WTC11 (cell line): ENCODE measurements at regions not wholly inside any gene's neighbourhood (a gene's known extent, or its start where the extent isn't known, plus 50 kb on each side); places are given as distances from the start of the nearest gene placed in this dataset.

Experiments used
- ATAC-seq: fragments of 200-7000 bp; cut with Tn5 transposase; 2 replicates; pipeline ENCODE4 v1.10.0; 2021; ENCODE audit warnings: mild to moderate bottlenecking, moderate library complexity
- CTCF ChIA-PET: fragments of 300-600 bp; sonication (Branson Sonifier 250); formaldehyde crosslinking; loops from one replicate; lab custom pipeline; 2021; ENCODE audit warnings: antibody characterized with exemption; lab: Charles Lee
- POLR2A ChIA-PET: fragments of 350-600 bp; sonication (Branson Sonifier 250); formaldehyde crosslinking; loops from one replicate; lab custom pipeline; 2021; ENCODE audit warnings: antibody characterized with exemption; lab: Charles Lee
- DNase-seq: peaks from one replicate; pipeline ENCODE4 v3.0.0; 2021; ENCODE audit warnings: low spot score
- H3K27ac Mint-ChIP-seq: 2 replicates; pipeline ENCODE4 v1.8.0; 2021; ENCODE audit warnings: mixed read lengths
- H3K27me3 Mint-ChIP-seq: 2 replicates; pipeline ENCODE4 v1.8.0; 2021; ENCODE audit warnings: low read depth, mild to moderate bottlenecking, moderate library complexity, mixed read lengths
- H3K36me3 Mint-ChIP-seq: 2 replicates; pipeline ENCODE4 v1.8.0; 2021; ENCODE audit warnings: mixed read lengths
- H3K4me1 Mint-ChIP-seq: 2 replicates; pipeline ENCODE4 v1.8.0; 2022; ENCODE audit warnings: mixed read lengths
- H3K4me3 Mint-ChIP-seq: 2 replicates; pipeline ENCODE4 v1.8.0; 2021; ENCODE audit warnings: mild to moderate bottlenecking, moderate library complexity, mixed read lengths
- H3K9me3 Mint-ChIP-seq: 2 replicates; pipeline ENCODE4 v1.8.0; 2021; ENCODE audit warnings: mixed read lengths
- GABPB1 ChIP-seq: sonication (generic); formaldehyde crosslinking; IDR thresholded peaks from 2 replicates; pipeline ENCODE4 v1.8.1; 2023; ENCODE audit warnings: mild to moderate bottlenecking, missing genetic modification reagents
- MXD4 ChIP-seq: fragments of 250-450 bp; sonication (Bioruptor Pico); IDR thresholded peaks from 2 replicates; pipeline ENCODE4 v1.8.0; 2021; ENCODE audit warnings: mild to moderate bottlenecking, moderate library complexity, borderline replicate concordance
- OVOL2 ChIP-seq: fragments of 250-450 bp; sonication (Bioruptor Pico); IDR thresholded peaks from 2 replicates; pipeline ENCODE4 v1.9.0; 2021; ENCODE audit warnings: mild to moderate bottlenecking, borderline replicate concordance
- SP1 ChIP-seq: sonication (generic); formaldehyde crosslinking; conservative IDR thresholded peaks from 2 replicates; pipeline ENCODE4 v1.8.1; 2022; ENCODE audit warnings: missing genetic modification reagents
- TEAD1 ChIP-seq: sonication (generic); formaldehyde crosslinking; IDR thresholded peaks from 2 replicates; pipeline ENCODE4 v1.8.0; 2022; ENCODE audit warnings: mild to moderate bottlenecking, missing genetic modification reagents
- ZNF396 ChIP-seq: fragments of 250-450 bp; sonication (Bioruptor Pico); IDR thresholded peaks from 2 replicates; pipeline ENCODE4 v1.8.0; 2021; ENCODE audit warnings: mild to moderate bottlenecking, moderate library complexity, borderline replicate concordance
- TF ChIP-seq, protein P1 (sequence below): sonication (generic); formaldehyde crosslinking; IDR thresholded peaks from 2 replicates; pipeline ENCODE4 v1.8.1; 2023; ENCODE audit warnings: mild to moderate bottlenecking, missing genetic modification reagents
- TF ChIP-seq, protein P2 (sequence below): sonication (generic); formaldehyde crosslinking; IDR thresholded peaks from 2 replicates; pipeline ENCODE4 v1.8.1; 2023; ENCODE audit warnings: mild to moderate bottlenecking, moderate library complexity, missing genetic modification reagents
- TF ChIP-seq, protein P3 (sequence below): sonication (generic); formaldehyde crosslinking; IDR thresholded peaks from 2 replicates; pipeline ENCODE4 v1.8.1; 2023; ENCODE audit warnings: mild to moderate bottlenecking, missing genetic modification reagents, borderline replicate concordance
- TF ChIP-seq, protein P4 (sequence below): sonication (generic); formaldehyde crosslinking; conservative IDR thresholded peaks from 2 replicates; pipeline ENCODE4 v1.8.1; 2022; ENCODE audit warnings: mild to moderate bottlenecking, missing genetic modification reagents
- TF ChIP-seq, protein P5 (sequence below): fragments of 250-450 bp; sonication (Bioruptor Pico); IDR thresholded peaks from 2 replicates; pipeline ENCODE4 v1.8.0; 2021; ENCODE audit warnings: mild to moderate bottlenecking
- TF ChIP-seq, protein P6 (sequence below): sonication (generic); formaldehyde crosslinking; IDR thresholded peaks from 2 replicates; pipeline ENCODE4 v1.8.1; 2022; ENCODE audit warnings: mild to moderate bottlenecking, missing genetic modification reagents, moderate library complexity, borderline replicate concordance
- TF ChIP-seq, protein P7 (sequence below): sonication (generic); formaldehyde crosslinking; IDR thresholded peaks from 2 replicates; pipeline ENCODE4 v1.8.1; 2022; ENCODE audit warnings: low read depth, mild to moderate bottlenecking, moderate library complexity, missing genetic modification reagents, borderline replicate concordance
- TF ChIP-seq, protein P8 (sequence below): fragments of 250-450 bp; sonication (Bioruptor Pico); IDR thresholded peaks from 2 replicates; pipeline ENCODE4 v1.9.0; 2021; ENCODE audit warnings: mild to moderate bottlenecking
- TF ChIP-seq, protein P9 (sequence below): fragments of 250-450 bp; sonication (Bioruptor Pico); IDR thresholded peaks from 2 replicates; pipeline ENCODE4 v1.9.0; 2021; ENCODE audit warnings: moderate library complexity, mild to moderate bottlenecking, inconsistent platforms, borderline replicate concordance
- TF ChIP-seq, protein P10 (sequence below): sonication (generic); formaldehyde crosslinking; IDR thresholded peaks from 2 replicates; pipeline ENCODE4 v1.8.0; 2023; ENCODE audit warnings: missing genetic modification reagents, mild to moderate bottlenecking, borderline replicate concordance

DNA sequence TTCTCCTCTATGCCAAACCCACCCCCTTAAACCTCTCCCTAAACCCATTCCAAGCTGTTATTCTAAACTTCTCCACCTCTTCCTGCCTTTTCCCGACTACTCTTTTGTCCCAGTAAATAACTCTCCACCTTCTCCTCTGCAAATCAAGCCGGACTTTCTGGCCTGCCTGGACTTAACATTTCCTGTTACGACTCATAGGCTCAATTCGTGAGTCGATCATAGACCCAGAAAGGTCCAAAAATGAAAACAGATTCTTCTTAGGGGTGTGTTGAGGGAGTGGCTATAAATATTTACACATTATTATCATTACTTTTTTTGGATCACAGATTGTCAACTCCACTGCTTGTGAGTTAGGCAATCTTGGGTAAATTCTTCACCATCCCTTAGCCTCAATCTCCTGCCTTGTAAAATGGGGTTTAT is 59.0 kb upstream of the HABP2 start (continued):
- TF ChIP-seq TEAD1 (CRISPR knock-in tag) (no peak), GABPB1 (CRISPR knock-in tag) (no peak)
- TF ChIP-seq, protein P1, sequence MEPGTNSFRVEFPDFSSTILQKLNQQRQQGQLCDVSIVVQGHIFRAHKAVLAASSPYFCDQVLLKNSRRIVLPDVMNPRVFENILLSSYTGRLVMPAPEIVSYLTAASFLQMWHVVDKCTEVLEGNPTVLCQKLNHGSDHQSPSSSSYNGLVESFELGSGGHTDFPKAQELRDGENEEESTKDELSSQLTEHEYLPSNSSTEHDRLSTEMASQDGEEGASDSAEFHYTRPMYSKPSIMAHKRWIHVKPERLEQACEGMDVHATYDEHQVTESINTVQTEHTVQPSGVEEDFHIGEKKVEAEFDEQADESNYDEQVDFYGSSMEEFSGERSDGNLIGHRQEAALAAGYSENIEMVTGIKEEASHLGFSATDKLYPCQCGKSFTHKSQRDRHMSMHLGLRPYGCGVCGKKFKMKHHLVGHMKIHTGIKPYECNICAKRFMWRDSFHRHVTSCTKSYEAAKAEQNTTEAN = no peak
- TF ChIP-seq, protein P2, sequence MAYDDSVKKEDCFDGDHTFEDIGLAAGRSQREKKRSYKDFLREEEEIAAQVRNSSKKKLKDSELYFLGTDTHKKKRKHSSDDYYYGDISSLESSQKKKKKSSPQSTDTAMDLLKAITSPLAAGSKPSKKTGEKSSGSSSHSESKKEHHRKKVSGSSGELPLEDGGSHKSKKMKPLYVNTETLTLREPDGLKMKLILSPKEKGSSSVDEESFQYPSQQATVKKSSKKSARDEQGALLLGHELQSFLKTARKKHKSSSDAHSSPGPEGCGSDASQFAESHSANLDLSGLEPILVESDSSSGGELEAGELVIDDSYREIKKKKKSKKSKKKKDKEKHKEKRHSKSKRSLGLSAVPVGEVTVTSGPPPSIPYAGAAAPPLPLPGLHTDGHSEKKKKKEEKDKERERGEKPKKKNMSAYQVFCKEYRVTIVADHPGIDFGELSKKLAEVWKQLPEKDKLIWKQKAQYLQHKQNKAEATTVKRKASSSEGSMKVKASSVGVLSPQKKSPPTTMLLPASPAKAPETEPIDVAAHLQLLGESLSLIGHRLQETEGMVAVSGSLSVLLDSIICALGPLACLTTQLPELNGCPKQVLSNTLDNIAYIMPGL = no peak
- TF ChIP-seq, protein P3, sequence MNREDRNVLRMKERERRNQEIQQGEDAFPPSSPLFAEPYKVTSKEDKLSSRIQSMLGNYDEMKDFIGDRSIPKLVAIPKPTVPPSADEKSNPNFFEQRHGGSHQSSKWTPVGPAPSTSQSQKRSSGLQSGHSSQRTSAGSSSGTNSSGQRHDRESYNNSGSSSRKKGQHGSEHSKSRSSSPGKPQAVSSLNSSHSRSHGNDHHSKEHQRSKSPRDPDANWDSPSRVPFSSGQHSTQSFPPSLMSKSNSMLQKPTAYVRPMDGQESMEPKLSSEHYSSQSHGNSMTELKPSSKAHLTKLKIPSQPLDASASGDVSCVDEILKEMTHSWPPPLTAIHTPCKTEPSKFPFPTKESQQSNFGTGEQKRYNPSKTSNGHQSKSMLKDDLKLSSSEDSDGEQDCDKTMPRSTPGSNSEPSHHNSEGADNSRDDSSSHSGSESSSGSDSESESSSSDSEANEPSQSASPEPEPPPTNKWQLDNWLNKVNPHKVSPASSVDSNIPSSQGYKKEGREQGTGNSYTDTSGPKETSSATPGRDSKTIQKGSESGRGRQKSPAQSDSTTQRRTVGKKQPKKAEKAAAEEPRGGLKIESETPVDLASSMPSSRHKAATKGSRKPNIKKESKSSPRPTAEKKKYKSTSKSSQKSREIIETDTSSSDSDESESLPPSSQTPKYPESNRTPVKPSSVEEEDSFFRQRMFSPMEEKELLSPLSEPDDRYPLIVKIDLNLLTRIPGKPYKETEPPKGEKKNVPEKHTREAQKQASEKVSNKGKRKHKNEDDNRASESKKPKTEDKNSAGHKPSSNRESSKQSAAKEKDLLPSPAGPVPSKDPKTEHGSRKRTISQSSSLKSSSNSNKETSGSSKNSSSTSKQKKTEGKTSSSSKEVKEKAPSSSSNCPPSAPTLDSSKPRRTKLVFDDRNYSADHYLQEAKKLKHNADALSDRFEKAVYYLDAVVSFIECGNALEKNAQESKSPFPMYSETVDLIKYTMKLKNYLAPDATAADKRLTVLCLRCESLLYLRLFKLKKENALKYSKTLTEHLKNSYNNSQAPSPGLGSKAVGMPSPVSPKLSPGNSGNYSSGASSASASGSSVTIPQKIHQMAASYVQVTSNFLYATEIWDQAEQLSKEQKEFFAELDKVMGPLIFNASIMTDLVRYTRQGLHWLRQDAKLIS = no peak
- TF ChIP-seq, protein P4, sequence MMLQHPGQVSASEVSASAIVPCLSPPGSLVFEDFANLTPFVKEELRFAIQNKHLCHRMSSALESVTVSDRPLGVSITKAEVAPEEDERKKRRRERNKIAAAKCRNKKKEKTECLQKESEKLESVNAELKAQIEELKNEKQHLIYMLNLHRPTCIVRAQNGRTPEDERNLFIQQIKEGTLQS (CRISPR knock-in tag) = no peak

DNA sequence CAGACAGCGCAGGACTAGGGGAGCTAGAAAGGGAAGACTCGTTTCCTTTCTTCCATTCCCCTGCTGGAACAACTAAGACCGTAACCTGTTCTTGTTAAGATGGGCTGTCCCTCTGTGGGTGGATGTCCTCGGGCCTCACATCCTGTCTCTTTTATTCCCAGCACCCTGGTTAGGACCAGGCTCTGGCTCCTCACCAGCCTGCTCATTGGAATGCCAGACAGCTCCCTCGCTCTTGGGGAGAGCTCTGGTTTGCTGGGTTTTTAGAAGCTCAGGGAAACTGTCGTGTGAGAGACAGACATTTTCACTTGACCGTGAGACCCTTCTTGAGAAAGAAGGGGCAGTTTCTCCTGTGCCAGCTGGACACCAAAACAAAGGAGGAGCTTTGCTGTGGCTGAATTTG is 58.1 kb upstream of the HABP2 start:
- ChIA-PET POLR2A (no interaction called here), CTCF (interaction anchor here (0.9 kb wide), 2 partner anchors 69 to 184 kb away, joined by 3 to 4 read pairs; no protein-coding TSS in a partner anchor)
- Mint-ChIP-seq H3K36me3 (no peaks in the 10 kb centered on the region), H3K27me3 (no peaks in the 10 kb centered on the region), H3K27ac (no peak overlapping the region), H3K4me1 (peaks cover 11% of the 10 kb centered on the region), H3K9me3 (no peaks in the 10 kb centered on the region), H3K4me3 (no peak overlapping the region)
- no peak for DNase-seq
- ATAC-seq = peak; percentile 71
- TF ChIP-seq OVOL2 (no peak), ZNF396 (CRISPR knock-in tag) (no peak), MXD4 (CRISPR knock-in tag) (no peak), SP1 (no peak)
- TF ChIP-seq, protein P5, sequence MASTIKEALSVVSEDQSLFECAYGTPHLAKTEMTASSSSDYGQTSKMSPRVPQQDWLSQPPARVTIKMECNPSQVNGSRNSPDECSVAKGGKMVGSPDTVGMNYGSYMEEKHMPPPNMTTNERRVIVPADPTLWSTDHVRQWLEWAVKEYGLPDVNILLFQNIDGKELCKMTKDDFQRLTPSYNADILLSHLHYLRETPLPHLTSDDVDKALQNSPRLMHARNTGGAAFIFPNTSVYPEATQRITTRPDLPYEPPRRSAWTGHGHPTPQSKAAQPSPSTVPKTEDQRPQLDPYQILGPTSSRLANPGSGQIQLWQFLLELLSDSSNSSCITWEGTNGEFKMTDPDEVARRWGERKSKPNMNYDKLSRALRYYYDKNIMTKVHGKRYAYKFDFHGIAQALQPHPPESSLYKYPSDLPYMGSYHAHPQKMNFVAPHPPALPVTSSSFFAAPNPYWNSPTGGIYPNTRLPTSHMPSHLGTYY = no peak
- TF ChIP-seq, protein P6, sequence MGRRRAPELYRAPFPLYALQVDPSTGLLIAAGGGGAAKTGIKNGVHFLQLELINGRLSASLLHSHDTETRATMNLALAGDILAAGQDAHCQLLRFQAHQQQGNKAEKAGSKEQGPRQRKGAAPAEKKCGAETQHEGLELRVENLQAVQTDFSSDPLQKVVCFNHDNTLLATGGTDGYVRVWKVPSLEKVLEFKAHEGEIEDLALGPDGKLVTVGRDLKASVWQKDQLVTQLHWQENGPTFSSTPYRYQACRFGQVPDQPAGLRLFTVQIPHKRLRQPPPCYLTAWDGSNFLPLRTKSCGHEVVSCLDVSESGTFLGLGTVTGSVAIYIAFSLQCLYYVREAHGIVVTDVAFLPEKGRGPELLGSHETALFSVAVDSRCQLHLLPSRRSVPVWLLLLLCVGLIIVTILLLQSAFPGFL (CRISPR knock-in tag) = no peak
- TF ChIP-seq, protein P7, sequence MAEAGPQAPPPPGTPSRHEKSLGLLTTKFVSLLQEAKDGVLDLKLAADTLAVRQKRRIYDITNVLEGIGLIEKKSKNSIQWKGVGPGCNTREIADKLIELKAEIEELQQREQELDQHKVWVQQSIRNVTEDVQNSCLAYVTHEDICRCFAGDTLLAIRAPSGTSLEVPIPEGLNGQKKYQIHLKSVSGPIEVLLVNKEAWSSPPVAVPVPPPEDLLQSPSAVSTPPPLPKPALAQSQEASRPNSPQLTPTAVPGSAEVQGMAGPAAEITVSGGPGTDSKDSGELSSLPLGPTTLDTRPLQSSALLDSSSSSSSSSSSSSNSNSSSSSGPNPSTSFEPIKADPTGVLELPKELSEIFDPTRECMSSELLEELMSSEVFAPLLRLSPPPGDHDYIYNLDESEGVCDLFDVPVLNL (CRISPR knock-in tag) = no peak
- TF ChIP-seq, protein P8, sequence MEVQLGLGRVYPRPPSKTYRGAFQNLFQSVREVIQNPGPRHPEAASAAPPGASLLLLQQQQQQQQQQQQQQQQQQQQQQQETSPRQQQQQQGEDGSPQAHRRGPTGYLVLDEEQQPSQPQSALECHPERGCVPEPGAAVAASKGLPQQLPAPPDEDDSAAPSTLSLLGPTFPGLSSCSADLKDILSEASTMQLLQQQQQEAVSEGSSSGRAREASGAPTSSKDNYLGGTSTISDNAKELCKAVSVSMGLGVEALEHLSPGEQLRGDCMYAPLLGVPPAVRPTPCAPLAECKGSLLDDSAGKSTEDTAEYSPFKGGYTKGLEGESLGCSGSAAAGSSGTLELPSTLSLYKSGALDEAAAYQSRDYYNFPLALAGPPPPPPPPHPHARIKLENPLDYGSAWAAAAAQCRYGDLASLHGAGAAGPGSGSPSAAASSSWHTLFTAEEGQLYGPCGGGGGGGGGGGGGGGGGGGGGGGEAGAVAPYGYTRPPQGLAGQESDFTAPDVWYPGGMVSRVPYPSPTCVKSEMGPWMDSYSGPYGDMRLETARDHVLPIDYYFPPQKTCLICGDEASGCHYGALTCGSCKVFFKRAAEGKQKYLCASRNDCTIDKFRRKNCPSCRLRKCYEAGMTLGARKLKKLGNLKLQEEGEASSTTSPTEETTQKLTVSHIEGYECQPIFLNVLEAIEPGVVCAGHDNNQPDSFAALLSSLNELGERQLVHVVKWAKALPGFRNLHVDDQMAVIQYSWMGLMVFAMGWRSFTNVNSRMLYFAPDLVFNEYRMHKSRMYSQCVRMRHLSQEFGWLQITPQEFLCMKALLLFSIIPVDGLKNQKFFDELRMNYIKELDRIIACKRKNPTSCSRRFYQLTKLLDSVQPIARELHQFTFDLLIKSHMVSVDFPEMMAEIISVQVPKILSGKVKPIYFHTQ = no peak
- TF ChIP-seq, protein P9, sequence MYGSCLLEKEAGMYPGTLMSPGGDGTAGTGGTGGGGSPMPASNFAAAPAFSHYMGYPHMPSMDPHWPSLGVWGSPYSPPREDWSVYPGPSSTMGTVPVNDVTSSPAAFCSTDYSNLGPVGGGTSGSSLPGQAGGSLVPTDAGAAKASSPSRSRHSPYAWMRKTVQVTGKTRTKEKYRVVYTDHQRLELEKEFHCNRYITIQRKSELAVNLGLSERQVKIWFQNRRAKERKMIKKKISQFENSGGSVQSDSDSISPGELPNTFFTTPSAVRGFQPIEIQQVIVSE (CRISPR knock-in tag) = no peak
- TF ChIP-seq, protein P10, sequence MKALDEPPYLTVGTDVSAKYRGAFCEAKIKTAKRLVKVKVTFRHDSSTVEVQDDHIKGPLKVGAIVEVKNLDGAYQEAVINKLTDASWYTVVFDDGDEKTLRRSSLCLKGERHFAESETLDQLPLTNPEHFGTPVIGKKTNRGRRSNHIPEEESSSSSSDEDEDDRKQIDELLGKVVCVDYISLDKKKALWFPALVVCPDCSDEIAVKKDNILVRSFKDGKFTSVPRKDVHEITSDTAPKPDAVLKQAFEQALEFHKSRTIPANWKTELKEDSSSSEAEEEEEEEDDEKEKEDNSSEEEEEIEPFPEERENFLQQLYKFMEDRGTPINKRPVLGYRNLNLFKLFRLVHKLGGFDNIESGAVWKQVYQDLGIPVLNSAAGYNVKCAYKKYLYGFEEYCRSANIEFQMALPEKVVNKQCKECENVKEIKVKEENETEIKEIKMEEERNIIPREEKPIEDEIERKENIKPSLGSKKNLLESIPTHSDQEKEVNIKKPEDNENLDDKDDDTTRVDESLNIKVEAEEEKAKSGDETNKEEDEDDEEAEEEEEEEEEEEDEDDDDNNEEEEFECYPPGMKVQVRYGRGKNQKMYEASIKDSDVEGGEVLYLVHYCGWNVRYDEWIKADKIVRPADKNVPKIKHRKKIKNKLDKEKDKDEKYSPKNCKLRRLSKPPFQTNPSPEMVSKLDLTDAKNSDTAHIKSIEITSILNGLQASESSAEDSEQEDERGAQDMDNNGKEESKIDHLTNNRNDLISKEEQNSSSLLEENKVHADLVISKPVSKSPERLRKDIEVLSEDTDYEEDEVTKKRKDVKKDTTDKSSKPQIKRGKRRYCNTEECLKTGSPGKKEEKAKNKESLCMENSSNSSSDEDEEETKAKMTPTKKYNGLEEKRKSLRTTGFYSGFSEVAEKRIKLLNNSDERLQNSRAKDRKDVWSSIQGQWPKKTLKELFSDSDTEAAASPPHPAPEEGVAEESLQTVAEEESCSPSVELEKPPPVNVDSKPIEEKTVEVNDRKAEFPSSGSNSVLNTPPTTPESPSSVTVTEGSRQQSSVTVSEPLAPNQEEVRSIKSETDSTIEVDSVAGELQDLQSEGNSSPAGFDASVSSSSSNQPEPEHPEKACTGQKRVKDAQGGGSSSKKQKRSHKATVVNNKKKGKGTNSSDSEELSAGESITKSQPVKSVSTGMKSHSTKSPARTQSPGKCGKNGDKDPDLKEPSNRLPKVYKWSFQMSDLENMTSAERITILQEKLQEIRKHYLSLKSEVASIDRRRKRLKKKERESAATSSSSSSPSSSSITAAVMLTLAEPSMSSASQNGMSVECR (CRISPR knock-in tag) = no peak
